Astrocyte (in vitro differentiated cells and primary cell): ENCODE measurements at regions not wholly inside any gene's neighbourhood (a gene's known extent, or its start where the extent isn't known, plus 50 kb on each side); places are given as distances from the start of the nearest gene placed in this dataset.

ENCODE experiments used
- DNase-seq: peaks from one replicate; pipeline ENCODE4 v3.0.0-alpha.2; 2010; ENCODE audit warnings: low read depth
- FAIRE-seq: peaks from 2 replicates; lab custom pipeline; 2011; peaks lifted over from hg19 to GRCh38; lab: Jason Lieb, UNC
- H2AFZ ChIP-seq: 2 replicates; pipeline ENCODE4 v1.6.0; 2012; ENCODE audit warnings: low read depth, low read length, inconsistent platforms
- H3K27ac ChIP-seq: 2 replicates; pipeline ENCODE4 v1.5.1; 2011; ENCODE audit warnings: low read depth, low read length, inconsistent platforms
- H3K27me3 ChIP-seq: 2 replicates; pipeline ENCODE4 v1.6.0; 2011; ENCODE audit warnings: low read length, inconsistent platforms; ENCODE audit not compliant: insufficient read depth
- H3K36me3 ChIP-seq: 2 replicates; pipeline ENCODE4 v1.5.1; 2011; ENCODE audit warnings: low read length, inconsistent platforms; ENCODE audit not compliant: insufficient read depth
- H3K4me1 ChIP-seq: 2 replicates; pipeline ENCODE4 v1.5.1; 2011; ENCODE audit warnings: low read length, inconsistent platforms; ENCODE audit not compliant: insufficient read depth
- H3K4me2 ChIP-seq: 2 replicates; pipeline ENCODE4 v1.6.0; 2012; ENCODE audit warnings: low read length, inconsistent platforms
- H3K4me3 ChIP-seq: 2 replicates; pipeline ENCODE4 v1.5.1; 2011; ENCODE audit warnings: low read depth, mild to moderate bottlenecking, low read length, inconsistent platforms; ENCODE audit not compliant: insufficient read depth
- H3K79me2 ChIP-seq: 2 replicates; pipeline ENCODE4 v1.6.0; 2012; ENCODE audit warnings: mild to moderate bottlenecking, low read length, inconsistent platforms; ENCODE audit not compliant: insufficient read depth
- H3K9ac ChIP-seq: 2 replicates; pipeline ENCODE4 v1.6.0; 2012; ENCODE audit warnings: mild to moderate bottlenecking, low read length, inconsistent platforms
- H3K9me3 ChIP-seq: 2 replicates; pipeline ENCODE4 v1.5.1; 2012; ENCODE audit warnings: low read depth, mild to moderate bottlenecking, low read length, inconsistent platforms; ENCODE audit not compliant: insufficient read depth
- H4K20me1 ChIP-seq: 2 replicates; pipeline ENCODE4 v1.6.0; 2012; ENCODE audit warnings: low read length, inconsistent platforms; ENCODE audit not compliant: insufficient read depth
- H3K27ac Mint-ChIP-seq: one replicate; pipeline ENCODE4 v1.8.0; 2021; ENCODE audit warnings: mild to moderate bottlenecking, mixed read lengths; ENCODE audit not compliant: unreplicated experiment
- H3K27me3 Mint-ChIP-seq: one replicate; pipeline ENCODE4 v1.8.0; 2021; ENCODE audit warnings: low read depth, mixed read lengths; ENCODE audit not compliant: unreplicated experiment
- H3K36me3 Mint-ChIP-seq: one replicate; pipeline ENCODE4 v1.8.0; 2021; ENCODE audit warnings: low read depth, mixed read lengths; ENCODE audit not compliant: unreplicated experiment
- H3K4me1 Mint-ChIP-seq: one replicate; pipeline ENCODE4 v1.8.0; 2021; ENCODE audit warnings: low read depth, mixed read lengths; ENCODE audit not compliant: unreplicated experiment
- H3K4me3 Mint-ChIP-seq: one replicate; pipeline ENCODE4 v1.8.0; 2021; ENCODE audit warnings: mild to moderate bottlenecking, moderate library complexity, mixed read lengths; ENCODE audit not compliant: unreplicated experiment
- H3K9me3 Mint-ChIP-seq: one replicate; pipeline ENCODE4 v1.8.0; 2021; ENCODE audit warnings: mild to moderate bottlenecking, mixed read lengths; ENCODE audit not compliant: unreplicated experiment
- EZH2 ChIP-seq: IDR thresholded peaks from 2 replicates; pipeline ENCODE4 v1.6.1; 2012; ENCODE audit warnings: mild to moderate bottlenecking, low read length, inconsistent platforms; ENCODE audit not compliant: insufficient read depth
- TF ChIP-seq, protein P1 (sequence below): IDR thresholded peaks from 2 replicates; pipeline ENCODE4 v1.5.1; 2011; ENCODE audit warnings: low read depth, mild to moderate bottlenecking, inconsistent platforms, low read length, moderate library complexity; ENCODE audit not compliant: insufficient read depth

DNA sequence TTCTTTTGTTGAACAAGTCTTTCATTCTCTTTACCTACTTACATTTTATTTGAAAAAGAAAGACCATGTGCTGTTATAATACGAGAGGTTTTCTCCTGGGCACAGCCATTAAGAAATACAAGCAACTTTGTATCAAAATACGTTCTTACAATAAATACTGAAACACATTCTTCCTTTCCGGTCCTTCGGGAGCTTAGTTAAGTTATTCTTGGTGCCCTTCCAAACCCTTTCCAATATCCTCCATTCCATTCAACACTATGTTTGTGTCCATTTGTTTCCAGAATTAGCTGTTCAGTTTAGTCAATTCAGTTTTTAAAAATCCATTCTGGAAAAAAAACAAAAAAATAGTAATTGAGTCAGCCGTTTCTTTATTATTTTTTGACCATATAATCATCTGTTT, 746.8 kb upstream of the SLC10A2 start:
- no peak overlapping the region for H3K9ac ChIP-seq
- FAIRE-seq: no peak
- Mint-ChIP-seq H3K36me3 (no peaks in the 10 kb centered on the region), H3K27me3 (no peaks in the 10 kb centered on the region), H3K9me3 (no peaks in the 10 kb centered on the region), H3K4me3 (no peak overlapping the region), H3K4me1 (no peaks in the 10 kb centered on the region), H3K27ac (no peak overlapping the region)
- H3K4me3 ChIP-seq: no peak overlapping the region
- H3K79me2 ChIP-seq: no peaks in the 10 kb centered on the region
- H3K9me3 ChIP-seq: no peaks in the 10 kb centered on the region
- no peak overlapping the region for H2AFZ ChIP-seq
- TF ChIP-seq, protein P1, sequence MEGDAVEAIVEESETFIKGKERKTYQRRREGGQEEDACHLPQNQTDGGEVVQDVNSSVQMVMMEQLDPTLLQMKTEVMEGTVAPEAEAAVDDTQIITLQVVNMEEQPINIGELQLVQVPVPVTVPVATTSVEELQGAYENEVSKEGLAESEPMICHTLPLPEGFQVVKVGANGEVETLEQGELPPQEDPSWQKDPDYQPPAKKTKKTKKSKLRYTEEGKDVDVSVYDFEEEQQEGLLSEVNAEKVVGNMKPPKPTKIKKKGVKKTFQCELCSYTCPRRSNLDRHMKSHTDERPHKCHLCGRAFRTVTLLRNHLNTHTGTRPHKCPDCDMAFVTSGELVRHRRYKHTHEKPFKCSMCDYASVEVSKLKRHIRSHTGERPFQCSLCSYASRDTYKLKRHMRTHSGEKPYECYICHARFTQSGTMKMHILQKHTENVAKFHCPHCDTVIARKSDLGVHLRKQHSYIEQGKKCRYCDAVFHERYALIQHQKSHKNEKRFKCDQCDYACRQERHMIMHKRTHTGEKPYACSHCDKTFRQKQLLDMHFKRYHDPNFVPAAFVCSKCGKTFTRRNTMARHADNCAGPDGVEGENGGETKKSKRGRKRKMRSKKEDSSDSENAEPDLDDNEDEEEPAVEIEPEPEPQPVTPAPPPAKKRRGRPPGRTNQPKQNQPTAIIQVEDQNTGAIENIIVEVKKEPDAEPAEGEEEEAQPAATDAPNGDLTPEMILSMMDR: no peak
- no peak for TF ChIP-seq EZH2
- no peaks in the 10 kb centered on the region for H4K20me1 ChIP-seq
- H3K36me3 ChIP-seq: no peaks in the 10 kb centered on the region
- DNase-seq: no peak
- no peaks in the 10 kb centered on the region for H3K4me1 ChIP-seq
- no peak overlapping the region for H3K27ac ChIP-seq
- H3K27me3 ChIP-seq: no peaks in the 10 kb centered on the region
- no peak overlapping the region for H3K4me2 ChIP-seq

- no peak for FAIRE-seq
- no peak overlapping the region for H3K27ac ChIP-seq
Observed at GRCh38 chr13:103812558-103812957, 746.3 kb upstream of the SLC10A2 start.

GRCh38 chr13:103810026-103810425, 743.8 kb upstream of the SLC10A2 start:
- H3K9me3 Mint-ChIP-seq: no peaks in the 10 kb centered on the region
- H3K27ac ChIP-seq: no peak overlapping the region
- no peak overlapping the region for H3K4me3 Mint-ChIP-seq
- no peaks in the 10 kb centered on the region for H3K27me3 Mint-ChIP-seq
- H3K4me1 Mint-ChIP-seq: no peaks in the 10 kb centered on the region
- no peaks in the 10 kb centered on the region for H3K9me3 ChIP-seq
- H4K20me1 ChIP-seq: no peaks in the 10 kb centered on the region
- H3K27ac Mint-ChIP-seq: no peak overlapping the region
- no peaks in the 10 kb centered on the region for H3K36me3 ChIP-seq
- H3K27me3 ChIP-seq: no peaks in the 10 kb centered on the region
- H3K4me1 ChIP-seq: no peaks in the 10 kb centered on the region
- TF ChIP-seq, protein P1: no peak
- TF ChIP-seq EZH2: no peak
- no peak overlapping the region for H3K4me2 ChIP-seq
- no peak overlapping the region for H3K4me3 ChIP-seq
- H3K79me2 ChIP-seq: no peaks in the 10 kb centered on the region
- DNase-seq (no peak), FAIRE-seq (no peak)
- no peak overlapping the region for H2AFZ ChIP-seq
- H3K36me3 Mint-ChIP-seq: no peaks in the 10 kb centered on the region
- no peak overlapping the region for H3K9ac ChIP-seq

More at GRCh38 chr13:103812558-103812957, 746.3 kb upstream of the SLC10A2 start:
- no peak for DNase-seq
- Histone ChIP-seq H2AFZ (no peak overlapping the region), H3K4me2 (no peak overlapping the region), H4K20me1 (no peaks in the 10 kb centered on the region), H3K27me3 (no peaks in the 10 kb centered on the region), H3K4me1 (no peaks in the 10 kb centered on the region), H3K4me3 (no peak overlapping the region), H3K9ac (no peak overlapping the region), H3K9me3 (no peaks in the 10 kb centered on the region), H3K36me3 (no peaks in the 10 kb centered on the region), H3K79me2 (no peaks in the 10 kb centered on the region)
- Mint-ChIP-seq H3K4me3 (no peak overlapping the region), H3K9me3 (no peaks in the 10 kb centered on the region), H3K27me3 (no peaks in the 10 kb centered on the region), H3K27ac (no peak overlapping the region), H3K36me3 (no peaks in the 10 kb centered on the region), H3K4me1 (no peaks in the 10 kb centered on the region)
- TF ChIP-seq, protein P1: no peak
- no peak for TF ChIP-seq EZH2
